Endothelial cell (in vitro differentiated cells): ENCODE measurements at regions not wholly inside any gene's neighbourhood (a gene's known extent, or its start where the extent isn't known, plus 50 kb on each side); places are given as distances from the start of the nearest gene placed in this dataset.

Experiments used
- DNase-seq: peaks from one replicate; pipeline ENCODE4 v3.0.0; 2021; ENCODE audit warnings: low spot score
- H3K27ac Mint-ChIP-seq: one replicate; pipeline ENCODE4 v1.8.0; 2021; ENCODE audit warnings: mixed read lengths, inconsistent platforms; ENCODE audit not compliant: unreplicated experiment
- H3K27me3 Mint-ChIP-seq: one replicate; pipeline ENCODE4 v1.8.0; 2021; ENCODE audit warnings: mild to moderate bottlenecking, moderate library complexity, mixed read lengths, inconsistent platforms; ENCODE audit not compliant: unreplicated experiment
- H3K36me3 Mint-ChIP-seq: one replicate; pipeline ENCODE4 v1.8.0; 2021; ENCODE audit warnings: mild to moderate bottlenecking, low read depth, mixed read lengths, inconsistent platforms; ENCODE audit not compliant: unreplicated experiment
- H3K4me1 Mint-ChIP-seq: one replicate; pipeline ENCODE4 v1.8.0; 2021; ENCODE audit warnings: mild to moderate bottlenecking, mixed read lengths, inconsistent platforms; ENCODE audit not compliant: unreplicated experiment
- H3K4me3 Mint-ChIP-seq: one replicate; pipeline ENCODE4 v1.8.0; 2021; ENCODE audit warnings: mild to moderate bottlenecking, mixed read lengths, inconsistent platforms; ENCODE audit not compliant: unreplicated experiment
- H3K9me3 Mint-ChIP-seq: one replicate; pipeline ENCODE4 v1.8.0; 2021; ENCODE audit warnings: mixed read lengths, inconsistent platforms; ENCODE audit not compliant: unreplicated experiment
- TF ChIP-seq, protein P1 (sequence below): fragments of 200-600 bp; sonication (generic); IDR thresholded peaks from one replicate; pipeline ENCODE4 v1.5.0; 2021; ENCODE audit warnings: antibody characterized with exemption; ENCODE audit not compliant: unreplicated experiment

- H3K4me3 Mint-ChIP-seq: no peak overlapping the region
- H3K36me3 Mint-ChIP-seq: no peaks in the 10 kb centered on the region
- DNase-seq: no peak
Observed at GRCh38 chr7:109256762-109257560, 687.3 kb downstream of the DNAJB9 start.

DNA sequence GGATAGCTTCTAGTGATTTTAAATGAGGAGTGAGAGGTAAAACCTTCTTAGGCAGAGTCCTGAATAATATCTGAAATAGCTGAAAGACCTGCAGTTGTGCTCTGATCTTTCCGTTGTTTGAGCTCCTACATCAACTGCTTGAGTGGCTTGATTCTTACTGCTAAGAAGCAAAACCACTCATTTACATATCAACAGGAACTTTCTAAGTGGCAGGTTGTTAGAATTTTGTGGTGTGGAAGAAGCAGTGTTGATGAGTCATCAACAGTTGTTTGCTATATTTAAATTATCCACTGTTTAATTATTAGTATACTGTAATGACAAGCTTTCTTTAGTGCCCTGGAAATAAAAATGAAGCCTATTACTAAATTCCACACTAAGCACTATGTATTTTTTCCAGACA is 689.5 kb downstream of the DNAJB9 start:
- H3K4me3 Mint-ChIP-seq: no peak overlapping the region
- no peaks in the 10 kb centered on the region for H3K27me3 Mint-ChIP-seq
- H3K4me1 Mint-ChIP-seq: peaks cover 3% of the 10 kb centered on the region
- TF ChIP-seq, protein P1, sequence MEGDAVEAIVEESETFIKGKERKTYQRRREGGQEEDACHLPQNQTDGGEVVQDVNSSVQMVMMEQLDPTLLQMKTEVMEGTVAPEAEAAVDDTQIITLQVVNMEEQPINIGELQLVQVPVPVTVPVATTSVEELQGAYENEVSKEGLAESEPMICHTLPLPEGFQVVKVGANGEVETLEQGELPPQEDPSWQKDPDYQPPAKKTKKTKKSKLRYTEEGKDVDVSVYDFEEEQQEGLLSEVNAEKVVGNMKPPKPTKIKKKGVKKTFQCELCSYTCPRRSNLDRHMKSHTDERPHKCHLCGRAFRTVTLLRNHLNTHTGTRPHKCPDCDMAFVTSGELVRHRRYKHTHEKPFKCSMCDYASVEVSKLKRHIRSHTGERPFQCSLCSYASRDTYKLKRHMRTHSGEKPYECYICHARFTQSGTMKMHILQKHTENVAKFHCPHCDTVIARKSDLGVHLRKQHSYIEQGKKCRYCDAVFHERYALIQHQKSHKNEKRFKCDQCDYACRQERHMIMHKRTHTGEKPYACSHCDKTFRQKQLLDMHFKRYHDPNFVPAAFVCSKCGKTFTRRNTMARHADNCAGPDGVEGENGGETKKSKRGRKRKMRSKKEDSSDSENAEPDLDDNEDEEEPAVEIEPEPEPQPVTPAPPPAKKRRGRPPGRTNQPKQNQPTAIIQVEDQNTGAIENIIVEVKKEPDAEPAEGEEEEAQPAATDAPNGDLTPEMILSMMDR: no peak
- H3K36me3 Mint-ChIP-seq: no peaks in the 10 kb centered on the region
- no peaks in the 10 kb centered on the region for H3K9me3 Mint-ChIP-seq
- no peak overlapping the region for H3K27ac Mint-ChIP-seq
- DNase-seq: no peak

More at GRCh38 chr7:109256762-109257560, 687.3 kb downstream of the DNAJB9 start:
- TF ChIP-seq, protein P1: no peak
- Mint-ChIP-seq H3K27ac (no peak overlapping the region), H3K27me3 (no peaks in the 10 kb centered on the region), H3K4me1 (peaks cover 3% of the 10 kb centered on the region), H3K9me3 (no peaks in the 10 kb centered on the region)

- no peak overlapping the region for H3K4me3 Mint-ChIP-seq
Observed at GRCh38 chr7:109261781-109262180, 692.1 kb downstream of the DNAJB9 start.

DNA sequence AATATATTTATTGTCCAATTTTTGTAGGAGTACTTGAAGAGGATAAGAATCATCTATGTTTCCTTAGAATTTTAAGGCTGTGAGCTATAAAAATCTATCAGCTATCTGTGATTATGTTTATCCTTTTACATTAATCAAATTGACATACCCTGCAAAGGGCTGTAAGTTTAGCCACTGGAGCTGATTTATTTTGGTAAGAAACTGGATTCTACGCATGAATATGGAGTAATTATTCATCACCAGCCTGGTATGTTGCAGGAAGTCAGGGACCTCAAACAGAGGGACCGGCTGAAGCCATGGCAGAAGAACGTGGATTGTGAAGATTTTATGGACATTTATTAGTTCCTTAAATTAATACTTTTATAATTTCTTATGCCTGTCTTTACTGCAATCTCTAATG is 696.9 kb downstream of the DNAJB9 start:
- no peaks in the 10 kb centered on the region for H3K36me3 Mint-ChIP-seq
- DNase-seq: no peak
- no peak overlapping the region for H3K27ac Mint-ChIP-seq
- no peak overlapping the region for H3K4me3 Mint-ChIP-seq
- no peaks in the 10 kb centered on the region for H3K9me3 Mint-ChIP-seq
- no peaks in the 10 kb centered on the region for H3K27me3 Mint-ChIP-seq
- H3K4me1 Mint-ChIP-seq: no peaks in the 10 kb centered on the region
- TF ChIP-seq, protein P1: no peak

More at GRCh38 chr7:109261781-109262180, 692.1 kb downstream of the DNAJB9 start:
- DNase-seq: no peak
- TF ChIP-seq, protein P1: no peak
- Mint-ChIP-seq H3K27me3 (no peaks in the 10 kb centered on the region), H3K9me3 (no peaks in the 10 kb centered on the region), H3K27ac (no peak overlapping the region), H3K4me1 (peaks cover 3% of the 10 kb centered on the region), H3K36me3 (no peaks in the 10 kb centered on the region)

DNA sequence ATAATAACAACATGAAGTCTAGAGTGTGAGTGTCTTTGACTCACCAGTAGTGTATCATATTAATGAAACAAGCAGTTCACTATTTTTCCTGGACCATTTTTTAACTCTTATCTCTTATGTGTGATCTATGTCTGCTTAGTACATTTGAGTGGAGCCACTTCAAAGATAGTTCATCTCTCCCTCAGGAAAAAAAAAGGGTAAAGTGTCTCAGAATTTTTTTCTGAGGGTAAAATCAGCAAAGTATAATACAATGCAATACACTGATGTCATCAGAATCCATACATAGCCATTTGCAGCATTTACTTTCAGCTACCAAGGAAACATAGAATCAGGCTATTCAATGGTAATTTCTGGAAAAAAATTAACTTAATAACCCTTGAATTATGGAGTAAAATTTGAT is 706.7 kb downstream of the DNAJB9 start:
- Mint-ChIP-seq H3K27ac (no peak overlapping the region), H3K36me3 (no peaks in the 10 kb centered on the region), H3K4me3 (no peak overlapping the region), H3K4me1 (no peaks in the 10 kb centered on the region), H3K27me3 (no peaks in the 10 kb centered on the region), H3K9me3 (no peaks in the 10 kb centered on the region)
- TF ChIP-seq, protein P1: no peak
- no peak for DNase-seq
